Activated CD4-positive, alpha-beta T cell treated with anti-CD3 and anti-CD28 coated beads, Interleukin-10, Interleukin-2, amounts not matched to agents 100 ng/mL and 50 ng/mL, durations not matched to agents 16 hours and 8 hours (primary cell): ENCODE measurements at regions not wholly inside any gene's neighbourhood (a gene's known extent, or its start where the extent isn't known, plus 50 kb on each side); places are given as distances from the start of the nearest gene placed in this dataset.
"Not testable (repeated sequence)": the region's sequence is repeated elsewhere in the genome, so short reads cannot be mapped to it uniquely, and the experiment has no call there.

Source experiments
- DNase-seq: peaks from one replicate; pipeline ENCODE4 v3.0.0-alpha.2; 2020

DNA sequence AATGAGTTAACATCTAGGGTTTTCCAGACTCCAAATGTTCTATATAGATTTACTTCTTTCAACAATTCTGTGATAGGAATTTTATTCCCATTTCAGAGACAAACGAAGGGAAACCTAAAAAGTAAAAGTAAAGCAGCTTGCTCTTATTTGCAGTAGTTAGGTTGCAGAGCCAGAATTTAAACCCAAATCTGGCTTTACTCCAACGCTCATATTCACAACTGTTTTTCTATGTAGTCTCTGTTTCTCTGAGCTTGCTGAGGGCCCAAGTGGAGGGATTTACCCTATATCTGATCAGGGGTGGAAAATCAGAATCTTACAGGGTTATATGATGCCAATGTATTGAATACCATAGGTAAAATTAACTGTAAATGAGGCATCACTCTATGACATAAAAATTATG, 599.1 kb upstream of the GRIA3 start:
- DNase-seq = no peak

- DNase-seq = no peak
Observed at GRCh38 chrX:122586831-122587230, 597.2 kb upstream of the GRIA3 start.

- DNase-seq = no peak
Observed at GRCh38 chrX:122591546-122591945, 592.5 kb upstream of the GRIA3 start.

DNA sequence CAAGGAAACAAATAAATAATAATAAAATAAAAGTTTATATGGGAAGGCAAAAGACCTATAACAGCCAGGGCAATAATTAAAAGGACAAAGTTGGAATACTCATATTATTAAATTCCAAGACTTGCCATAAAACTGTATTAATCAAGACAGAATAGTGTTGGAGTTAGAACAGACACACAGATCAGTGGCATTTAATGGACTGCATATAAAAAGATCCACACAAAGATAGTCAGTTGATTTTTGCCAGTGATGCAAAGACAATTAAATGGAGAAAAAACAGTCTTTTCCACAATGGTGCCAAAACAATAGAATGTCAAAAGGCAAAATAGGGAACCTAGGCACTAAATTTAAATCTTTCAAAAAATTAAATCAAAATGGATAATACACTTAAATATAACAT, 587.1 kb upstream of the GRIA3 start:
- DNase-seq = no peak

DNA sequence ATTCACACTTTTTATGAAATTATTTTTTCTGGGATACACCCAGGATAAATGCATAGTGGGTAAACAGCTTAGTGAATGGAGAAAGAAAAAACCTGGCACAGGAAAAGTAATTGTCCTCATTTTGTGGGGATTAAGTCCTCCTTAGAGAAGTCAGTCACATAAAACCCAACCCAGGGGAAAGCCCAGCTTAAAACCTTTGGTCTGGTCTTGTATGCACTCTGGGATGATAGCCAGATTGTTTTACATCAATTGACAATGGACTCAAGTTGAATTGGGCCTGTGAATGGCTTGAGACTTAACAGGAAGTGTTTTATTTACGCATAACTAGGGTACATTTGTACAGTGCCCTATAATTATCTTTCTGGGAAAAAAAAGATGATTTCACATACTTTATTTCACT, 561.3 kb upstream of the GRIA3 start:
- DNase-seq = no peak

DNA sequence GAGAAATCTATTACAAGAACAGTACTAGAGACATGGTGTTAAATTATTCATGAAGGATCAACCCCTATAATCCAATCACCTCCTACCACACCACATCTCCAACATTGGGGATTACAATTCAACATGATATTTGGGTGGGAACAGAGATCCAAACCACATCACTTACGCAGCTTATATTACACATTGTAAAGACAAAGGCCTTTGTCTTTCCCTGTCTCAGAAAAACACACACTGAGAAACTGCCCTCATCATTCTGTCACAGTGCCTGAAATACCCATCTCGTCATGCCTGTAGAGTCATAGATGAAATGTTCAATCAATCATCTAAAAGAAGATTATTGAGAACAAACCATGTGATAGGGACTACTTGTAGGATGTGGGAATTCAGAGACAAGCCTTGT, 558.8 kb upstream of the GRIA3 start:
- no peak for DNase-seq

DNA sequence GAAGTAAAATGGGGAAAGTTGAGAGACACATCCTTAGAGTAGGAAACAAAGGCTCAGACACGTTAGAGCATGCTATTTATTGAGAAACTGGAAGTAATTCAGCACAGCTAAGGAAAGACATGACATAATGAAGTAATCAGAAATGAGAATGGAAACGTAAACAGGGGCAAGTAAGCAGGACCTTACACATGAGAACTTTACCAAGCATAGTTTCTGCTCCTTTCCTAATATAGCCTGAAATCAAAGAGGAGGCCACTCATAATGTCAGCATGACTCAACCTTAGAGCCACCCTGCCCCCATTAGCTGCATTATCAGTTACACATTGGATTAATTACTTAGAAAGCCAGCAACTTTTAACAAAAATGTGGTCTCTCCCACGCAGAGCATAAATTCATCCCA, 558.3 kb upstream of the GRIA3 start:
- no peak for DNase-seq

DNA sequence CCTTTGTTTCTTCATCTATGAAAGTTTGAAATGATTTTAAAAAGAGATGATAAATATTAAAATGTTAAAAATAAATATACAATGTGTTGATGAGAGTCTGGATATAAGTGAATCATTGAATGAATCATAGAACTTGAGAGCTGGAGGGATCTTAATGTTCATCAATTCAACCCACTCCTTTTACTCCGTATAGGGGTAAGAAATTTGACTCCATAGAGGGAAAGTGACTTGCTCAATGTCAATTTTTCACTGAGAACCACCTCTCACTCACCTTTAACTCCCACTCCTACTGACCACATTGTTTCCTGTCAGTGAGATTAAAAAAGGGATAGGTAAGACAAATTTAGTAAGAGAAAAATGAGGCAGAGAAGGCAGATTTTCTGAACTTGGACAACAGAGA, 557.2 kb upstream of the GRIA3 start:
- DNase-seq = no peak

DNA sequence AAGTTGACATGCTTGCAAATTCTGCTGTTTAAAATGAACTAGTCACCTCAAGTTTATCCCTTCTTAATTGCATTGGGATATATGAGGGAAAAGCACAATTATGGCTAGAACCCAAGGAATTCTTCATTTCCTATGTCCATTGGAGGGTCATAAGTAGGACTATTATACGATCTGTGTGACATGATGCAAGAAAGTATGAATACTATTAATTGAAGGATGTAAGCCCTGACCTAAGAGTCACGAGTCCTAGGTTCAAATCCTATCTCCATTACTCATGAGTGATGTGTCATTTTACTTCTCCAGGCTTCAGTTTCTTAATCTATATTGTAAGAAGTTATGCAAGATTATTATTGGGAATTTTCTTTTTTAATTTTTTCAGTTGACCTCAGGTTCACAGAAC, 542.9 kb upstream of the GRIA3 start:
- DNase-seq = no peak

DNA sequence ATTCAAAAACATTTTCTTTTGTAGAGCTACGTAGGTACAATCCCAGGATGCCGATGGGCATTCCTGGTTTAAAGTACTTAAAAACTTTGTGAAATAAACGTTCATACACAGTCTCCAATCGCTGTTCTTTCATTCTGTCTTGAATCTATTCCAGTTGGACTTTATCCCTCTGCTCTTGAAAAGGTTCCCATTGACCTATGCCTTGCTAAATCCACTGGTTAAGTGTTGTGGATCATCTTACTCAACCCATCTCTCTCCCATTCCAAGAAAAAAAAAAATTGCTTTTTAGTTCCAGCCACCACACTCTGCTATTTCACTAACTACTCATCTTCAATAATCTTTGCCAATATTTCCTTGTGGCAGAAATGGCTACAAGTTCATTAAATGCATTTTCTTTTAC, 542.3 kb upstream of the GRIA3 start:
- DNase-seq = no peak

DNA sequence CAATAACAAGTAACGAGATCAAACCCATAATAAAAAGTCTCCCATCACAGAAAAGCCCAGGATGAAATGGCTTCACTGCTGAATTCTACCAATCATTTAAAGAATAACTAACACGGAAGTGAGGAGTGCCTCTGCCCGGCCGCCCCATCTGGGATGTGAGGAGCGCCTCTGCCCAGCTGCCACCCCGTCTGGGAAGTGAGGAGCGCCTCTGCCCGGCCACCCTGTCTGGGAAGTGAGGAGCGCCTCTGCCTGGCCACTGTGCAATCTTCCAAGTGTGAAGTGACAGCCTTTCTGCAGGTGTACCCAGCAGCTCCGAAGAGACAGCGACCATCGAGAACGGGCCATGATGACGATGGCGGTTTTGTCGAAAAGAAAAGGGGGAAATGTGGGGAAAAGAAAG, 528.8 kb upstream of the GRIA3 start:
- DNase-seq = not testable (repeated sequence)

DNA sequence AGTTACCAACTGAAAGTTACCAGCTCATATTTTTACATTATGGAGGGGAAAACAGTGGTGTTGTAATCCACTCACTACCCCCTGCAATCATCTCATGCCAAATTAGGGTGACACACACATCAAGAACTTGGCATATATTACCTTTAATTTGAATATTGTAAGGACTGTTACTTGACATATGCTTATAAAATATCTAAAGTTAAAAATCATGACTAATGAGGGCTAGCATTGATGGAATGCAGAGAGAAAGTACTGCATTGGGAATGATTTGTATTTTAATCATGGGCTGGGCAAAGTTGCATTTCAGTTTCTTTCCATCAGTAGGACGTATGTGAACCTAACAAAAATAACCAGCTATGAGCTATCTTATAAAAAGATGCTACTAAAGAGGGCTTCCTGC, 517.5 kb upstream of the GRIA3 start:
- no peak for DNase-seq

DNA sequence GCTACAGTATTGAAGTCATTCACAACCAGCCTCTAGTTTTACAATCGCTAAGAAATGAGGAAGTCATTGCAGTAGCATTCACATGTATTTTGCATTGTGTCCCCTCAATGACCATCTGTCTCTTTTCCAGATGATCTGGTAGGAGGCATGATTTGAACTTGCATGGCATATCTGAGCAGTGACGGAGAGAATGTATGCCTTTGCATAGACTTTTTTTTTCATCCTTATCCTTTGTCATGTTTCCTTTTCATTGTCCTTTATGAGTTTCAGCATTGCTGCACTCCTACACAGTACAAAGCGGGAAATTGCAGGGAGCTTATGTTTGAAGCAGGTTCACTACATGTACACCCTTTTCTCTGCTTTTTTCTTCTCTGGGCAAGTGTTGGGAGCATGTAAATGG, 516.4 kb upstream of the GRIA3 start:
- DNase-seq = no peak

- DNase-seq = no peak
Observed at GRCh38 chrX:122703762-122704161, 480.3 kb upstream of the GRIA3 start.

DNA sequence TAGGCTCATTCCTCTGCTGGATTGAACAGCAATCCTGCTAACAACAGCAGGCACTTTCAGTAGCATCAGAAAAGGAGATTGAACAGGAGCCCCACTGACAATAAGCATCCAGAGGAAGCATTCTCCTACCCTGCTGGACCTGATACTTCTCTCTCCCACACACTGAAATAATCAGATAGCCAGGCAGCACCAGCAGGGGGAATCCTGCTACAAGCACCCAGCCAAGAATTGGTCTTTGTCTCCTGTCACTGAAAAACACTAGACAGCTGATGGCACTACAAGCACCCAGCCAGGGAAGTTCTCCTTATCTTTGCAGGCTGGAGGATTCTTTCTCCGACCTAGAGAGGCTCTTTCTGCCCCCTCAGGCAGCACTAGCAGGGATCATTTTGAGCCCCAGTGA, 444.3 kb upstream of the GRIA3 start:
- DNase-seq = no peak

- no peak for DNase-seq
Observed at GRCh38 chrX:122770581-122770980, 413.5 kb upstream of the GRIA3 start.

DNA sequence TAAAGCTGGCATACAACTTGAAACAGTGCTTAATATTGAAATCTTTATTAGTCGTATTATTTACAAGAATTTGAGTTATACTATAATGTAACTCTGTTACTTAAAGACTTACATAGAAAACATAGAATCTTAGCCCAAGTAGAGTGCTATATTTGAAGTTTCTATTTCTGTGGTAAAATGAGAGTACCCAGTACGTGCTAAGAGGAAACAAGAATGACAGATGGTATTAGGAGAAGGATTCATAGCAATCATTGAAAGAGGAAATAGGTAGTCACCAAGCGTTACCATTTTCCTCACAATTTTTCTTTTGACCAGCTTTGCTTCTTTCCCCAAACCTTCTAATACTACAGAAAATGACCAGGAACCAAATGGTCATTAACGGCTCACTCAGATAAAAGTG, 412.1 kb upstream of the GRIA3 start:
- no peak for DNase-seq

DNA sequence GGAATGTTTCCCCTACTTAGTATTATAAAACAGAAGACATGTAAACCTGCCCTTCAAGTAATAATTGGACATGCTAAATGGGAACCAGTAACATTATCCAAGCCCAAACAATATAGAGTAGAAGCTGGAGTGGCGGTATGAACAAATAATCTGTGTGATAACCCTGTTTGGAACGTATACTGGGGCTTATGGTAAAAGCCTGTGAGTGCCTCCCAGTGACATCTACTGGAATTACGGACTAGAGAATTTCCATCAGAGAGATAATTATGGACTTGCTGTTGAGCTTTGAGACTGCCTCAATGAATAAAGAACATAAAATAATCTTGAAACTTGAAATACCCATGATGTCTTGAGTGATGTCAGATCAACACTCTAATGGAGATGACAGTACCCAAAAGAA, 406.3 kb upstream of the GRIA3 start:
- no peak for DNase-seq

- no peak for DNase-seq
Observed at GRCh38 chrX:122783918-122784317, 400.2 kb upstream of the GRIA3 start.

DNA sequence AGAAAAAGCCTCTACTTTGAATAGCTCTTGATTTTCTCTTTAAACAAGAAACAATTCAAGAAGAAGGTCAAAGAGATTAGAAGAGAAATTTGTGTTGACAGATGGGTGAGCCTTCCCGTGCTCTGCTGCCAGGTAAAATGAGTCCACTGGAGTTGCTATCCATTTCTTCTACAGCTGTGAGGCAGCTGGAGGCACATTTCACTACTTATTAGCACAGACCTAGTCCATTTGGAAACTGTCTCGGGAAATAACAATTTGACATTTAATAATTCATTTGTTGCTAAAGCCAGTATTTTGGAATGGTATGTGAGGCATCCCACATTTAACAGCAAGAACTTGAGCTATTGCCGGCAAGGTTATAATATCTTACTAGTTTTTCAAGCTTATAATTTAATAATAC, 396.8 kb upstream of the GRIA3 start:
- no peak for DNase-seq

DNA sequence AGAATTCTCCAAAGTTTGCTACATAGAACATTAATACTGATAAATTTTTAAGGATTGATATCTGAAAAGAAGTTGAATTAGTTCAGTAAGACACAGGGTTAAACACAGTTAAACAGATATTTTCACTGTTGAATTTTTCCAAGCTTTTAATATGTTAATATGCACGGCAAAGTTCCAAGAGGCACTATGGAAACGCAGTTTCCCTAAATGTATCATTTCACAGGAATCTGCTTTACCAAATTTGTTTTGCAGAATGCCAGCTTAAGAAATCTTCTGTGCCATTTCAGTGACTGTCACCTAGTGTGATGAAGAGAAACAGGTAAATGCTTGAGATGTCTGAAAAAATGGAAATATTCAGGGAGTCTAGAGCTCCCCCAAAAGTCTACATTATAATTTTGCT, 395.9 kb upstream of the GRIA3 start:
- no peak for DNase-seq

DNA sequence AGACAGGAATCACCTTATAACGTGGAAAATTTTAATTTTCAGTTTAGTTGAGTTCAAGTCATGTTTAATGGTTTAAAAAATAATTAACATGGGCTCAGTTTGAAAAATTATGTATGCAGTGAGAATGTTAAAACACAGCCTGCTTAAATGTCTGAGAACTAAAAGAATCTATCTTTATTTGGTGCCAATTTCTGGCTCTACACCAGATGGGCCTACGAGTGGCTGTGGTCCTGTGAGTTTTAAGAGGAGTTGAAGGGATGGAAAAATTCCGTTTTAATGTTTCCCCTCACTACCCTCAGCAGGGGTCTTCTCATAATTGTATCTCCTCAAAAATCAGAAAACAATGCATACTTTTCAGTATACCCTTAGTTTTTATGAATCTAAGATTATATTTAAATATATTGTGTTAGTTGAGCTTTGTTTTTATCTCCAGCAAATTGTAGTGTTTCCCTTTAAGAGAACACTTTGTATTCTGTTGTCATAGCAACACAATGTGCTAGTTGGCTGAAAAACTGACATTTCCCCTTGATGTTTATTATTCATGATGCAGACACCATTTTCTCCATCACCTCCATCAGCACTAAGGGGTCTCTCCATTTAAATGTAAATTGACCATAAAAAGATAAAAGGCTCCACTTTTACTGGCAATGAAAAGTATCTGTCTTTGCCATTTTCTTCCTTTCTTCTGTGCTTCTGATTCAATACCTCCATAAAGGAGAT, 393.5 kb upstream of the GRIA3 start:
- no peak for DNase-seq

- no peak for DNase-seq
Observed at GRCh38 chrX:122813876-122814275, 370.2 kb upstream of the GRIA3 start.

GRCh38 chrX:122816288-122816687, 367.8 kb upstream of the GRIA3 start:
- no peak for DNase-seq

DNA sequence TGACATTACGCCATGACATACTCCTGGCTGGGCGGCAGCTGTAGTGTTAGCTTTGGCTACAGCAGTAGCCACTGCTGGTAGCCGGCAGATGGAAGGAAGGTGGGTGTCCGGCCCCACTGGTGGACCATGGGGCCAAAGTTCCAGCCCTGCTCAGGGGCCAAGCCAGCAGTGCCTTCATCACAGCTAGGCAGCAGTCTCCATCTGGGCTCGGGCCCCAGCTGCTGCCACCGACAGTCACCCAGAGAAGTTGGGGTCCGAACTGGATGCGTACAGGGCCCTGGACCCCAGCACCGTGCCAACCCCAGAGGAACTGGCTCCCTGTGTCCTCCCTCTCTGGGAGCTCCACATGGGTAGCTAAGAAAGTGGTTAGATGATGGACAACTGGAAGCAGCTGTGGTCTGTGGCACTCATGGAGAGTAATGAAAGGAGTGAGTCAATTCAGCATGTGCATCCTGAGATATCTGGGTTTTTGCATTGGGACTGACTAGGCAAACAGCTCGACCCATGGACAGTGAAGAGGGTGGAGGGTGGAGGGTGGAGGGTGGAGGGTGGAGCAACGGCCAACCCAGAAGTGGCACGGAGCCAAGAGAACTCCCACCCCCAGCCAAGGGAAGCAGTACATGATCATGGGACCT, 366.6 kb upstream of the GRIA3 start:
- DNase-seq = no peak
